ENCODE measurements at regions not wholly inside any gene's neighbourhood (a gene's known extent, or its start where the extent isn't known, plus 50 kb on each side); places are given as distances from the start of the nearest gene placed in this dataset.

GRCh38 chr4:43512253-43512652, 619.7 kb downstream of the GRXCR1 start:
- TF ChIP-seq CTCF (IDR thresholded peaks at IDR 0.05; ENCODE audit: insufficient read depth in 1 of 2, low read depth in 1 of 2, low read length in 1 of 2, severe bottlenecking in 1 of 2, unreplicated experiment in 1 of 2) = no peak
- intact Hi-C loops (cut with micrococcal nuclease; ENCODE audit: unreplicated experiment) = no loop called here
- H3K36me3 ChIP-seq (ENCODE audit: control insufficient read depth, insufficient read depth, low read length) = no peaks in the 10 kb centered on the region
- Mint-ChIP-seq H3K27me3 (ENCODE audit: insufficient read depth, unreplicated experiment) (no peaks in the 10 kb centered on the region), H3K4me3 (ENCODE audit: unreplicated experiment) (no peak overlapping the region), H3K9me3 (ENCODE audit: unreplicated experiment) (peaks cover 9% of the 10 kb centered on the region), H3K4me1 (ENCODE audit: low read depth, unreplicated experiment) (no peaks in the 10 kb centered on the region), H3K27ac (ENCODE audit: unreplicated experiment) (no peak overlapping the region), H3K36me3 (ENCODE audit: insufficient read depth, unreplicated experiment) (no peaks in the 10 kb centered on the region)
- no peaks in the 10 kb centered on the region for H3K27me3 ChIP-seq (replicated peaks; ENCODE audit: control insufficient read depth, insufficient read depth, low read length)
- no peak for DNase-seq
- H3K4me3 ChIP-seq (ENCODE audit: low read depth, low read length) = no peak overlapping the region
- no peaks in the 10 kb centered on the region for H3K4me1 ChIP-seq
- no peaks in the 10 kb centered on the region for H3K9me3 ChIP-seq
- no TSS peak for BruUV-seq (replicated peaks)
- CTCF ChIA-PET = no interaction called here
- POLR2A ChIA-PET = no interaction called here

- CTCF ChIA-PET = no interaction called here
- no peaks in the 10 kb centered on the region for H3K36me3 Mint-ChIP-seq (ENCODE audit: insufficient read depth, unreplicated experiment)
- no peak overlapping the region for H3K4me3 ChIP-seq (ENCODE audit: low read depth, low read length)
- no peak for DNase-seq
- H3K4me3 Mint-ChIP-seq (ENCODE audit: unreplicated experiment) = no peak overlapping the region
- TF ChIP-seq CTCF (IDR thresholded peaks at IDR 0.05; ENCODE audit: insufficient read depth in 1 of 2, low read depth in 1 of 2, low read length in 1 of 2, severe bottlenecking in 1 of 2, unreplicated experiment in 1 of 2) = no peak
- no peaks in the 10 kb centered on the region for H3K4me1 Mint-ChIP-seq (ENCODE audit: low read depth, unreplicated experiment)
- H3K27me3 ChIP-seq (replicated peaks; ENCODE audit: control insufficient read depth, insufficient read depth, low read length) = no peaks in the 10 kb centered on the region
- H3K27me3 Mint-ChIP-seq (ENCODE audit: insufficient read depth, unreplicated experiment) = peaks cover 5% of the 10 kb centered on the region
- H3K9me3 Mint-ChIP-seq (ENCODE audit: unreplicated experiment) = no peaks in the 10 kb centered on the region
- no TSS peak for BruUV-seq (replicated peaks)
- H3K36me3 ChIP-seq (ENCODE audit: control insufficient read depth, insufficient read depth, low read length) = no peaks in the 10 kb centered on the region
- POLR2A ChIA-PET = no interaction called here
- intact Hi-C loops (cut with micrococcal nuclease; ENCODE audit: unreplicated experiment) = no loop called here
- H3K9me3 ChIP-seq = no peaks in the 10 kb centered on the region
- H3K4me1 ChIP-seq = no peaks in the 10 kb centered on the region
- H3K27ac Mint-ChIP-seq (ENCODE audit: unreplicated experiment) = no peak overlapping the region
Observed at GRCh38 chr4:43525646-43526045, 633.1 kb downstream of the GRXCR1 start.

GRCh38 chr4:43547561-43547960, 655.0 kb downstream of the GRXCR1 start:
- Mint-ChIP-seq H3K9me3 (ENCODE audit: unreplicated experiment) (peaks cover 10% of the 10 kb centered on the region), H3K27me3 (ENCODE audit: insufficient read depth, unreplicated experiment) (no peaks in the 10 kb centered on the region), H3K4me1 (ENCODE audit: low read depth, unreplicated experiment) (no peaks in the 10 kb centered on the region), H3K36me3 (ENCODE audit: insufficient read depth, unreplicated experiment) (no peaks in the 10 kb centered on the region), H3K27ac (ENCODE audit: unreplicated experiment) (no peak overlapping the region), H3K4me3 (ENCODE audit: unreplicated experiment) (no peak overlapping the region)
- Histone ChIP-seq H3K9me3 (no peaks in the 10 kb centered on the region), H3K4me3 (ENCODE audit: low read depth, low read length) (no peak overlapping the region), H3K27me3 (replicated peaks; ENCODE audit: control insufficient read depth, insufficient read depth, low read length) (no peaks in the 10 kb centered on the region), H3K4me1 (no peaks in the 10 kb centered on the region), H3K36me3 (ENCODE audit: control insufficient read depth, insufficient read depth, low read length) (no peaks in the 10 kb centered on the region)
- POLR2A ChIA-PET = no interaction called here
- CTCF ChIA-PET = no interaction called here
- BruUV-seq (replicated peaks) = no TSS peak
- DNase-seq = no peak
- intact Hi-C loops (cut with micrococcal nuclease; ENCODE audit: unreplicated experiment) = no loop called here
- no peak for TF ChIP-seq CTCF (IDR thresholded peaks at IDR 0.05; ENCODE audit: insufficient read depth in 1 of 2, low read depth in 1 of 2, low read length in 1 of 2, severe bottlenecking in 1 of 2, unreplicated experiment in 1 of 2)

All from Caco-2 (cell line).